Nephron (organoid): ENCODE measurements at regions not wholly inside any gene's neighbourhood (a gene's known extent, or its start where the extent isn't known, plus 50 kb on each side); places are given as distances from the start of the nearest gene placed in this dataset.

Experiments
- H3K27ac Mint-ChIP-seq, 3 experiments: 2 replicates each; pipeline ENCODE4 v1.8.0; 2020; ENCODE audit warnings: mixed read lengths in 3 of 3, mild to moderate bottlenecking in 2 of 3, moderate library complexity in 1 of 3
- H3K27me3 Mint-ChIP-seq: 2 replicates; pipeline ENCODE4 v1.8.0; 2021; ENCODE audit warnings: low read depth, mild to moderate bottlenecking, moderate library complexity, mixed read lengths
- H3K36me3 Mint-ChIP-seq: 2 replicates; pipeline ENCODE4 v1.8.0; 2020; ENCODE audit warnings: low read depth, mixed read lengths
- H3K4me1 Mint-ChIP-seq: 2 replicates; pipeline ENCODE4 v1.8.0; 2020; ENCODE audit warnings: mixed read lengths
- H3K4me3 Mint-ChIP-seq, 3 experiments: 2 replicates each; pipeline ENCODE4 v1.8.0; 2020; ENCODE audit warnings: mild to moderate bottlenecking in 3 of 3, mixed read lengths in 3 of 3, moderate library complexity in 2 of 3
- H3K9me3 Mint-ChIP-seq: 2 replicates; pipeline ENCODE4 v1.8.0; 2020; ENCODE audit warnings: mixed read lengths
- TF ChIP-seq, protein P1 (sequence below), 3 experiments: fragments of 200-600 bp; sonication (generic); IDR thresholded peaks; one replicate each; pipeline ENCODE4 v1.5.0; 2021; ENCODE audit warnings: antibody characterized with exemption in 3 of 3; ENCODE audit not compliant: unreplicated experiment in 3 of 3

DNA sequence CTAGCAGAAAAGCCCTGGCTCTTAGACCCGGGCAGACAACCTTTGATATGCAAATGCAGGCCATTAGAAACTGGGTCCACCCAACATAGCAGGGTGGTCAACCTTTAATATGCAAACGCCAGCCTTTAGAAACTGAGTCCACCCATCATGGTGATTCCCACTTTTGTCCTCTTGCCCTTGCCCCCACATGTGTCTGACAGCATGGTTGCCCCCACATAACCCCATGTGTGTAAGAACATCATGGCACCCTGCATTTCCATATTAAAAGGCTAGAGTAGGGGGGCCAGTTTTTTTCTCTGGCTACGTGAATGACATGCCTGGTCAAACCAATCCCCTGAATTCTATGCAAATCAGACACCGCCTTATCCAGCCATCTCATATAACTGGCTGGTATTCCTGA, 273.2 kb upstream of the PRDM9 start:
- TF ChIP-seq, protein P1, sequence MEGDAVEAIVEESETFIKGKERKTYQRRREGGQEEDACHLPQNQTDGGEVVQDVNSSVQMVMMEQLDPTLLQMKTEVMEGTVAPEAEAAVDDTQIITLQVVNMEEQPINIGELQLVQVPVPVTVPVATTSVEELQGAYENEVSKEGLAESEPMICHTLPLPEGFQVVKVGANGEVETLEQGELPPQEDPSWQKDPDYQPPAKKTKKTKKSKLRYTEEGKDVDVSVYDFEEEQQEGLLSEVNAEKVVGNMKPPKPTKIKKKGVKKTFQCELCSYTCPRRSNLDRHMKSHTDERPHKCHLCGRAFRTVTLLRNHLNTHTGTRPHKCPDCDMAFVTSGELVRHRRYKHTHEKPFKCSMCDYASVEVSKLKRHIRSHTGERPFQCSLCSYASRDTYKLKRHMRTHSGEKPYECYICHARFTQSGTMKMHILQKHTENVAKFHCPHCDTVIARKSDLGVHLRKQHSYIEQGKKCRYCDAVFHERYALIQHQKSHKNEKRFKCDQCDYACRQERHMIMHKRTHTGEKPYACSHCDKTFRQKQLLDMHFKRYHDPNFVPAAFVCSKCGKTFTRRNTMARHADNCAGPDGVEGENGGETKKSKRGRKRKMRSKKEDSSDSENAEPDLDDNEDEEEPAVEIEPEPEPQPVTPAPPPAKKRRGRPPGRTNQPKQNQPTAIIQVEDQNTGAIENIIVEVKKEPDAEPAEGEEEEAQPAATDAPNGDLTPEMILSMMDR (IDR thresholded peaks at IDR 0.05; ENCODE audit: unreplicated experiment in 3 of 3): no peak
- no peaks in the 10 kb centered on the region for H3K36me3 Mint-ChIP-seq
- H3K4me3 Mint-ChIP-seq: no peak overlapping the region
- H3K9me3 Mint-ChIP-seq: no peaks in the 10 kb centered on the region
- H3K27ac Mint-ChIP-seq: no peak overlapping the region
- no peaks in the 10 kb centered on the region for H3K27me3 Mint-ChIP-seq
- no peaks in the 10 kb centered on the region for H3K4me1 Mint-ChIP-seq

DNA sequence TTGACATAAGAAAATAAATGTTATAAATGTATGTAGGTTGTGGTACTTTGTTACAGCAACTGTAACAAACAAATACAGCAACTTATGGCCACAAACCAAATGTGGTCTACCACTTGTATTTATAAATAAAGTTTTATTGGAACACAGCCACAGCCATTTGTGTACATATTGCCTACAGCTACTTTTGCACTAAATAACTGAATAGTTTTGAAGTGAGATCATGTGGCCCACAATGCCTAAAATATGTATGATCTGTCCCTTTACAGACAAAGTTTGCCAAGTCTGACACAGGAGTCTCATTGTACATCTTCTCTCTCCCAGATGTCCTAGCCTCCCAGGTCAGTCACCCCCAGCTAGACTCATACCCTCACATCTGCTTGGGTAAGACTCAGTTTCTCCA, 283.6 kb upstream of the PRDM9 start:
- Mint-ChIP-seq H3K4me1 (no peaks in the 10 kb centered on the region), H3K27me3 (no peaks in the 10 kb centered on the region), H3K27ac (no peak overlapping the region), H3K4me3 (no peak overlapping the region), H3K9me3 (no peaks in the 10 kb centered on the region), H3K36me3 (no peaks in the 10 kb centered on the region)
- TF ChIP-seq, protein P1 (IDR thresholded peaks at IDR 0.05; ENCODE audit: unreplicated experiment in 3 of 3): no peak

DNA sequence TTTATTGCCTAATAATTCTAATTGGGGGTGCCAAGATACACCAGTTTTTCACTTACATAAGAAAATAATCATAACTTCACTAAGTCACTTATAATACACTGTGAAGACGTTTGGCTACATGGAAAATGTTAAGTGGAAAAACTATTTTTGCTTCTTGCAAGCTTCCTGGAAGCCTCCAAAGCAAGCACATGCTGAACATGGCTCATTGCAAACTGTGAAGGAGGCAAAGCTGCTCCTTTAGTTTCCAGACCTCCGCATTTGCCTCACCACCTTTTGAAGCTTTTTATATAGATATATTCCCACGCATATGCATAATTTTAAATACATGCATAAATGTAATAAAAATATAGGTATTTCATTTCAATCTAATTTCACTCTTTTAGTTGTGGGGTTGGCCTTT, 285.6 kb upstream of the PRDM9 start:
- no peaks in the 10 kb centered on the region for H3K9me3 Mint-ChIP-seq
- H3K4me1 Mint-ChIP-seq: no peaks in the 10 kb centered on the region
- H3K27me3 Mint-ChIP-seq: no peaks in the 10 kb centered on the region
- H3K36me3 Mint-ChIP-seq: no peaks in the 10 kb centered on the region
- H3K27ac Mint-ChIP-seq: no peak overlapping the region
- no peak overlapping the region for H3K4me3 Mint-ChIP-seq
- TF ChIP-seq, protein P1 (IDR thresholded peaks at IDR 0.05; ENCODE audit: unreplicated experiment in 3 of 3): no peak

DNA sequence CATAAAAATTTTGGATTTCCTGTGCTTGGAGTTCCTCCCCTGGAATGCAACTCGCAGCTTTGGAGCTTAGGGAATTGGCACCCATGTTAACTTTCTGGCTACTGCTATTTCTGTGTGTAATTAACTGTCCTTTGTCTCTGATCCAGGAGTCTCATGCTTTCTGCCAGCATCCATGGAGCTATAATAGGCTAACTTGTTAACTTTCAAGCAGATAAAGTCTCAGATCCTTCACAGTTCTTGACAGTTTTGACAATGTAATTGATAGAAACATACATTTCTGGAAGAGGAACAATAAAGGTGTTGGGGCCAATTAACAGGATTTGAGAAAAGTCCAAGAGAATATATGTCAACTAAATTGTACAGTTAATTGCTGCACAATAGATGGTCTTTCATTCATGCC, 290.2 kb upstream of the PRDM9 start:
- no peaks in the 10 kb centered on the region for H3K27me3 Mint-ChIP-seq
- H3K9me3 Mint-ChIP-seq: no peaks in the 10 kb centered on the region
- H3K36me3 Mint-ChIP-seq: no peaks in the 10 kb centered on the region
- no peaks in the 10 kb centered on the region for H3K4me1 Mint-ChIP-seq
- TF ChIP-seq, protein P1 (IDR thresholded peaks at IDR 0.05; ENCODE audit: unreplicated experiment in 3 of 3): no peak
- no peak overlapping the region for H3K27ac Mint-ChIP-seq
- H3K4me3 Mint-ChIP-seq: no peak overlapping the region

DNA sequence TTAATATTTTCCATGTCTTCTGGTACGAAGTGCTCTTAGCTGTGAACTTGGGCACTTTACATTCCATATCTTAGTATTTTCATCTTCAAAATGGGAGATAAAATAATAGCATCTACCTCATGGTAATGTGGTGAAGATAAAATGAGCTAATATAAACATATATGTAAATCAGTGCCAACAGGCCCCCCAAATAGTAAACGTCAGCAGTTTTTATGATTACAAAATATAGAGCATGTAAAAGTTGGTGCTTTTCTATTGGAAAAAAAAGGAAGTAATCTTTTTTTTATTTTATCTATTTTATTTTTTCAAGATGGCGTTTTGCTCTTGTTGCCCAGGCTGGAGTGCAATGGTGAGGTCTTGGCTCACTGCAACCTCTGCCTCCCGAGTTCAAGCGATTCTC, 291.1 kb upstream of the PRDM9 start:
- H3K9me3 Mint-ChIP-seq: no peaks in the 10 kb centered on the region
- no peaks in the 10 kb centered on the region for H3K4me1 Mint-ChIP-seq
- H3K27me3 Mint-ChIP-seq: no peaks in the 10 kb centered on the region
- TF ChIP-seq, protein P1 (IDR thresholded peaks at IDR 0.05; ENCODE audit: unreplicated experiment in 3 of 3): no peak
- no peaks in the 10 kb centered on the region for H3K36me3 Mint-ChIP-seq
- H3K27ac Mint-ChIP-seq: no peak overlapping the region
- no peak overlapping the region for H3K4me3 Mint-ChIP-seq

DNA sequence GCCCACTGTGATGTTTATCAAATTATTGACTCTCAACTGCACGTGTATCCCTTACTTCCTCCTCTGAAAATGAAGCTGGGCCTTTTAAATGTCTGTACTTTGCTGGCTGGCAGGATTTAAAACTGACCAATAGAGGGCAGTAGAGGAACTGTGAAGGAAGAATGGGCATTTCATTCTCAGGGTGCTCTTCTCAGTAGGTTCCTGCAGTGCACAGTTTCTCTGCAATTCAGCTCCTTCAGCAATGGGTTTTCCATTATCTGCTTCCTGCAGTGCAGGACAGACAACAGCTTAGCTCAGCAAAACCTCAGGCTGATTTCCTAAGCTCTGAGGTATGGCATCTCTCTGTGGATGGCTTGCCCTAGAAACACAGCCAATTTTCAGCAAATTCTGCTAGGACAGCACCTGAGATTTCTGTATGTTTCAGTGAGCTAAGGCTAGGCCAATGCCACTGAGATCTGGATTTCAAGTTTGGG, 298.4 kb upstream of the PRDM9 start:
- Mint-ChIP-seq H3K36me3 (no peaks in the 10 kb centered on the region), H3K4me1 (no peaks in the 10 kb centered on the region), H3K9me3 (no peaks in the 10 kb centered on the region), H3K4me3 (no peak overlapping the region), H3K27me3 (no peaks in the 10 kb centered on the region), H3K27ac (no peak overlapping the region)
- TF ChIP-seq, protein P1 (IDR thresholded peaks at IDR 0.05; ENCODE audit: unreplicated experiment in 3 of 3): peak; percentile 60 to 71 (median 64)
